ENCODE measurements at regions not wholly inside any gene's neighbourhood (a gene's known extent, or its start where the extent isn't known, plus 50 kb on each side); places are given as distances from the start of the nearest gene placed in this dataset.
"Not testable (repeated sequence)": the region's sequence is repeated elsewhere in the genome, so short reads cannot be mapped to it uniquely, and the experiment has no call there.

DNA sequence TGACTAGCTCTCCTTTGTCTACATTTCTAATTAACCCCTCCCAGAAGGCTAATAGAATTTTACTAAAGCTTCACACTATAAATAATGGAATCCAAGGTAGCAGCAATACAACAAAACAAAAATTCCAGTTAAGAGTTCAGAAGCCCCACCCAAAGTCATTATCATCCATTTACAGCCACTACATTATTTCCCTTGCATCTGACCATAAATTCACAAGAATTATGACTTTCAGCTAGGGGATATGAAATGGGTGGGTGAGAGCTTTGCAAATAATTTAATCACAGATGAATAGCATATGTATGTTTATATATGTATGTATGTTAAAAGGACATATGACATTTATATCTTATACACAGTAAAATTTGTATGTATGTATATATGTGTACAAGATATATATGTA is 65.3 kb upstream of the PTGDR start:
- DNase-seq = no peak

DNA sequence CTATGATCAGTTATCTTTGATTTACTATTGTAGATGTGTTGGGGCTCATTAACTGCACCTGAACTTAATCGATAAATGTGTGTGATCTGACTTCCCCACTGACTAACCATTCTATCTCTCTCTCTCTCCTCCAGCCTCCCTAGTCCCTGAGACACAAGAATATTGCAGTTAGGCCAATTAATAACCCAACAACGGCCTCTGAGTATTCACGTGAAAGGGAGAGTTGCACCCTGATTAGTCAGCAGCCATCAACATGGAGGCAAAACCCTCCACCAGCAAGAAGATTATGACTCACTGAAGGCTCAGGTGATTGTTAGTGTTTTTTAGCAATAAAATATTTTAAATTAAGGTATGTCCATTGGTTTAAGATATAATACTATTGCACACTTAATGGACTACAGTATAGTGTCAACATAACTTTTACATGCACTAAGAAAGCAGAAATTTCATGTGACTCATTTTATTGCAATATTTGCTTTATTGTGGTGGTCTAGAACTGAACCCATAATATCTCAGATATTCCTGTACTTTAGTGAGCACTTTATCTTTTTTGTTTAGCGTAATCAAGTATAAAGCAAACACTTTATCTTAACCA is 77.1 kb upstream of the PTGDR start:
- DNase-seq = no peak

- DNase-seq = no peak
Observed at GRCh38 chr14:52189325-52189724, 78.2 kb upstream of the PTGDR start.

- DNase-seq = no peak
Observed at GRCh38 chr14:52188381-52188780, 79.1 kb upstream of the PTGDR start.

- no peak for DNase-seq
Observed at GRCh38 chr14:52185178-52185577, 82.3 kb upstream of the PTGDR start.

GRCh38 chr14:52182853-52183252 is 84.6 kb upstream of the PTGDR start:
- DNase-seq = no peak

DNA sequence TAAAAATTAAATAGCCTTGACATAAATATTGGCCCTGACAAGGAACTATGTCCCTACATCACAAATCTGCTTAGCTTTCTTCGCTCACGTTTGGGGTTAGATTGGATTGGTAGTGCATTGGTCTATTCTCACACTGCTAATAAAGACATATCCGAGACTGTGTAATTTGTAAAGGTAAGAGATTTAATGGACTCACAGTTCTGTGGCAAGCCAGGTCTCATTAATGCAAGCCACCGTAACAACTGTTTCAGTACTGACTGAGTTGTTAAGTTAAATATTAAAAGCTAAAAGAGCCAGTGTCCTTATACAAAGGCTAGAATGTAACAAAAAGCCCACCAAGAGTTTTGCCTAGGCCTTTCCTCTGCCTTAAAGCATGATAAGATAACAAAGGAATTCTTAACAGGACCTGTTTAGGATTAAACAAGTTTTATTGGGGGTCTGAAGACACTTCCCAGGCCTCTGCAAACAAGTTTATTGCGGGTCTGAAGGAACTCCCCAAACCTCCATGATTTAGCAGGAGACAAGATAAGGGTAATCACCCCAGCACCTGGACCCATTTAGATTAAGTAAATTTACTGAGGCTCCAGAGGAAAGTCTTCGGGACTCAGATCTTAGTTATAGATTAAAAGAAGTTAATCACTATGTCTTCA is 88.2 kb upstream of the PTGDR start:
- DNase-seq = no peak

DNA sequence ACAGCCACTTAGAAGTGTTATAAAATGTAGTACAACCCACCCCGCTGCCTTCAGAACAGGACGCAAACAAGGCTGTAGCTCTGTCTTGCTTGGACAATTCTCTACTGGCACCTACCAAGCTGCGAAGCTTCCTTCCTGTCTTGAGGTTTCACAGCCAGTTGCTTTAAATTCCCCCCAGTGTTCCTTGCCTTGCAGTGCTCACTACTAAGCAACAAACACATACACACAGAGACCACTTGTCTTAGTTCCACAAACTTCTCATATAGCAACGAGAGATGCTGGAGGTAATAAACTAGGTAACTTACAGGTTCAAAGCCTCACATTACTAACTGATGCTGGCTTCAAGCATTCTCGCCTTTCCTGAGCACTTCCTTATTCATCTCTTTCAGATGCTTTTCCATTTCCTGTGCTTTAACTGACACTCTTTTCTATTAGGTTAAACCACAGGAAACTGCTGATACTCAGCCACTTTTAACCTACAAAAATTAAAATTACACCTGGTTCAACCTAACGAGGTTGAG is 91.5 kb upstream of the PTGDR start:
- DNase-seq = no peak

GRCh38 chr14:52171932-52172331 is 95.6 kb upstream of the PTGDR start:
- DNase-seq = not testable (repeated sequence)

DNA sequence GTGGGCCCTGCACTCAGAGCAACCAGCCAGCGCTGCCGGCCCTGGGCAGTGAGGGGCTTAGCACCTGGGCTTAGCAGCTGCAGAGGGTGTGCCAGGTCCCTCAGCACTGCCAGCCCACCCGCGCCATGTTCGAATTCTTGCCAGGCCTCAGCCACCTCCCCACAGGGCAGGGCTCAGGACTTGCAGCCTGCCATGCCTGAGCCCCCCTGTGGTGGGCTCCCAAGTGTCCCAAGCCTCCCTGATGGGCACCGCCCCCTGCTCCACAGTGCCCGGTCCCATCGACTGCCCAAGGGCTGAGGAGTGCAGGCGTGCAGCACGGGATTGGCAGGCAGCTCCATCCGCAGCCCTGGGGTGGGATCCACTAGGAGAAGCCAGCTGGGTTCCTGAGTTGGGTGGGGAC is 98.0 kb upstream of the NID2 start:
- DNase-seq = no peak

- no peak for DNase-seq
Observed at GRCh38 chr14:52155651-52156213, 86.9 kb upstream of the NID2 start.

DNA sequence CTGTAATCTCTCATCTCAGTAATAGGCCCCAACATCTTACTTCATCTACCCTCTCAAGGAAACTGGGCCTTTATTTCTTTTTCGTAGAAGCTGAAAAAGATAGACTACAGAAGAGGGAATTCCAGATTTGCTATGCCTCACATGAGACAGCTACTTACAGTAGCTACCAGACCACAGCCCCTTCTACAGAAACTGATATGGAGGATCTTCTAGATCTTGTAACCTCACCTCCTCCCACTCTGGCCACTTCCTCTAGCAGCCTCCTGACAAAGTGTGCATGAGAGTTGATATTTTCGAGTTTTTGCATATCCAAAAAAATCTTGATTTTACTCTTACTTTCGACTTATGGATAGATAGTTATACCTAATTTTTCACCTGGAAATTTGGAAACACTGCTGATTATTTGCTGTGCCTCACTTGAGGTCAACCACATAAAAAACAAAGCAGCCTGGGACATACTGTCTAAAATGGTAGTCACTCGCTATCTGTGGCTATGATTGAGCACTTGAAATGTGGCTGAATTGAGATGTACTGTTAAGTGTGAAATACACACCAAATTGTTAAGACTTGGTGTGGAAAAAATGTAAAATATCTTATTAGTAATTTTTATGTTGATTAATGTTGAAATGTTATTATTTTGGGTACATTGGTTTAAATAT is 86.3 kb upstream of the NID2 start:
- no peak for DNase-seq

DNA sequence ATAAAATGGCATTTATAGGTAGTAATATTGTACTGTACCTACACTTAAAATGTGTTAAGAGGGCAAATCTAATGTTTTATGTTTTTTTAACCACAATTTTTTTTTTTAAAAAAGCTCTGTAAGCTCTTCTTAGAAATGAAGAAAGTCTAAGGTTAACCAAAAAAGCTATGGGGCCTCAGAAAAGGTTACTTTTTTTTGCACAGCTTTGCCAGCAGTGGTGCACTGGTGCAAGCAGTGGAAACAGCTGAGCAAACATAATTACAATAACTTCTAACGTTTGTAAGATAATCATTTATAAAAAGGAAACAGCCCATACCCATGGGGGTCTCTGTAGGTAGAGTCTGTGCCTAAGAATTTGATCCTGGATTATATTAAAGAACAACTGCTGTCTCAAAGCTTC is 85.1 kb upstream of the NID2 start:
- peak; percentile 44 for DNase-seq

DNA sequence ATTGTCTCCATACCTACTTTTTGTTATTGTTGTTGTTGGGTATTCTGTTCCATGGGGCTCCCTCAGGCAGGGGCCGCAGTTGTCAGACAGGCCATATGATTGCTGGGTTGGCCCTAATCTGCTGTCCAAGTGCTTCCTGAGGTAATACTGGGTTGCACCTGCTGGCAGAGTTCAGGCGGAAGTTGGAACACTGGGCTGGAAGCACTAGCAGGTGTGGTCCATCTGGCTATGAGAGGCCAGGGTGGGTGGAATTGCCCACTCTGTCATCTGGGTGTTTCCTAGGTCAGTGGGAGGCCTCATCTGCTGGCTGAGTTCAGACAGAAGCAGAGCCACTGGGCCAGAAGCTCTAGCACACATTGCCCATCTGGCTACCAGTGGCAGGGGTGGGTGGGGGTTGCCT is 81.3 kb upstream of the NID2 start:
- DNase-seq = no peak

- DNase-seq = no peak
Observed at GRCh38 chr14:52148371-52148770, 79.5 kb upstream of the NID2 start.

DNA sequence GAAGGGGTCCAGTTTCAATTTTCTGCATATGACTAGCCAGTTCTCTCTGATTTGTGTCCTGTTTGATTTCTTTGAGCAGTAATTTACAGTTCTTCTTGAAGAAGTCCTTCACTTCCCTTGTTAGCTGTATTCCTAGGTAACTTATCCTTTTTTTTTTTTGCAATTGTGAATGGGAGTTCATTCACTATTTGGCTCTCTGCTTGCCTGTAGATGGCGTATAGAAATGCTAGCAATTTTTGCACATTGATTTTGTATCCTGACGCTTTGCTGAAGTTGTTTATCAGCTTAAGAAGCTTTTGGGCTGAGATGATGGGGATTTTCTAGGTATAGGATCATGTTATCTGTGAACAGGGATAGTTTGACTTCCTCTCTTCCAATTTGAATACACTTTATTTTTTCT is 77.6 kb upstream of the NID2 start:
- DNase-seq = no peak

DNA sequence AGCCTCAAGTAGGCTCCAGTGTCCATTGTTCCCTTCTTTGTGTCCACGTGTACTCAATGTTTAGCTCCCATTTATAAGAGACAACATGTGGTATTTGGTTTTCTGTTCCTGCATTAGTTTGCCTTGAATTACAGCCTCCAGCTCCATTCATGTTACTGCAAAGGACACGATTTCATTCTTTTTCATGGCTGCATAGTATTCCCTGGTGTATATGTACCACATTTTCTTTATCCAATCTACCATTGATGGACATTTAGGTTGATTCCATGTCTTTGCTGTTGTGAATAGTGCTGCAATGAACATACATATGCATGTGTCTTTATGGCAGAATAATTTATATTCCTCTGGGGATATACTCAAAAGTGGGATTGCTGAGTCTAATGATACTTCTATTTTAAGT is 75.2 kb upstream of the NID2 start:
- DNase-seq = not testable (repeated sequence)

DNA sequence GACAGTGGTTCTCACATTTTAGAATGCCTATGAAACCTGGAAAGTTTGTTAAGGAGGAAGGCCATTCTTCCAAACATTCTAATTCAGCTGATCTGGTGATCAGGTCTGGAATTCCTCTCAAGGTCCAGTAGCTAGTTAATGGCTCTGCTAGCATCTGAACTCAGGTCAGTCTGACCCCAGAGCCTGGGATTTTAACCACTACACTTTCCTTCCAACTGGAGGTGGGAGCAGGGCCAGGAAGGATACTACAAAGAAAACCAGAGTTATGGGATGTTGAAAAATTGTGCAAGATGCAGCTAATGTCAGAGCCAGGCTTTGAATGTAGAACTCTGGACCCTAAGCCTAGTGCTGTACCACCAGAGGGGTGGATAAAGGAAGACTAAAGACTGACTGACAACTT is 73.6 kb upstream of the NID2 start:
- no peak for DNase-seq

- DNase-seq = peak; percentile 97
Observed at GRCh38 chr14:52131640-52132320, 62.9 kb upstream of the NID2 start.

DNA sequence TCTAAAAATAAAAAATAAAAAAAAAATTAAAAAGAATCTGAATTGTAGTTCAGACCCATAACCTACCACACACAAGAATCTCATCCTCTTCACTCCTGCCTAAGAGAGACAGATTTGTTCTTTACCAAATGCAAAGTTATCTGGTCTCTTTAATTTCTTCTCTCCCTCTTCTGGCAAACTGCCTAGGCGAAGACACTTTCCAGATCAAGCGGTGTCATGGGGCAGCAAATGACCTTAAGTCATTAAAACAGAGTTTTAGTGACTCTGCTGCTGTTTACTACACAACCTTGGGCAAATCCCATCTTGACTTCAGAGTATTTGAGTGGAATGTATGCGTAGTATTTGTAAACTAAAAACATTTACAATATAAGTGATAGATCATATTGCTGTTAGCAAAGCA is 60.9 kb upstream of the NID2 start:
- no peak for DNase-seq

DNA sequence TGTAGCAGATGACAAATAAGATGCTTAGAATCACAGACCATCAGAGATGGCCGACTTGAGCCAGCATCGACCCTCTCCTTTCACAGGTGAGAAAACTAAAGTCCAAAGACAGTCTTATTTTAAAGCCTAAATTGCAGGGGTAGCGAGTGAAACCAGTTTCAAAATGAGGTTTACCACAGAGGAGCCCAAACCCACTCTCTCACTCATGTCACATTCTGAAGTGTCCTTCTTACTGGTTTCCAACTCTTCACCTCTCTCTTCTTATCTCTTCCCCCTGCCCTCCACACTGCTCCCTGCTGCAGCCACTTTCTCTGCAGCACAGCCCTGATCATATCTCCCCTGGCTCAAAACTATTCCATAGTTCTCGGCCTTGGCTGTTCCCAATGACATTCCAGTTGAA is 57.0 kb upstream of the NID2 start:
- no peak for DNase-seq

DNA sequence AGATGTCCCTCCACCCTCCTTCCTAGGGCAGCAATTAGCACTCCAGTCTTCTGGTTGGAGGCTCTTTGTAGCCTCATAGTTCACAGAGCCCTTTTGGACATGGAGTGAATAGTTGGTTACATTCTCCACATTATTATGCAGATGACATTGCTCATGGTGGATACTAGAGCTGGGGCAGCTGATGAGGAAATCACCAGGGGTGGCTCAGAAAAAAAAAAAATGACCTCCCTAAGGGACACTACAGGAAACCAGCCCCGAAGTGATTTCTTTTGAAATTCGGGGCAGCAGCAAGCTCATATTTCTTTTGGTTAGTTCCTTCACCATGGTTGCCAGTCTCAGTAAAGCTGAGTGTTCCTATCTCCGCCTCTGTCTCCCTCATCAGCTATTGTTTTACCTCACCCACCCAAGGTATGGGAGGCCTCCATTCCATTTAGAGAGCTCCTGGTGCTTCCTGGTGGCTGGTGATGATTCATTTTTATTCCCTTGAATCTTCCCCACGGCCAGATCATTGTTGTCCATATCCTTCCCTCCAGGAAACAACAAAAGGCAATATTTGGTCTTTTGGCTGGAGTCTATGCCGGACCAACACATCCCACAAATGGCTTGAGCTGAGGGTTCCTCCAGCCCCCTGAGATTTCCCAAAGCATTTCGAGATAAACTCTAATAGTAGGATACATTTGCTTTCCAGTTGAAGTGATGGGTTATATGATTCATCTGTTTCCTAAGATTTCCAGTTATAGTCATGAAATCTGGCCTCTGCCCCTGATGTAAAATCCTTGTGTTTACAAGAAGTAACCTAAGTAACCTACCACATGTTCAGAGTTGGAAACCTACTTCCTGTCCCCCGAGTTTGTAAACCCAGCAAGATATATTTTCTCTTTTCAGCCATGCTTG is 56.2 kb upstream of the NID2 start:
- no peak for DNase-seq

All from COR-L47 (cell line).